Caco-2 (cell line): ENCODE measurements at regions not wholly inside any gene's neighbourhood (a gene's known extent, or its start where the extent isn't known, plus 50 kb on each side); places are given as distances from the start of the nearest gene placed in this dataset.

ENCODE experiments used
- BruUV-seq: library from RNA; stranded (reverse); fragments of 400-500 nt; replicated peaks from 2 replicates; lab custom pipeline; 2021; lab: Mats Ljungman, UMichigan
- CTCF ChIA-PET: fragments of 300-600 bp; sonication (Branson Sonifier 250); formaldehyde crosslinking; loops from one replicate; lab custom pipeline; 2022; ENCODE audit warnings: antibody characterized with exemption; lab: Charles Lee
- POLR2A ChIA-PET: fragments of 300-600 bp; sonication (Branson Sonifier 250); formaldehyde crosslinking; loops from one replicate; lab custom pipeline; 2022; ENCODE audit warnings: antibody characterized with exemption; lab: Charles Lee
- DNase-seq, 2 experiments: peaks; one replicate each; pipeline versions ENCODE4 v3.0.0 to v3.0.0-alpha.2; 2020 to 2022
- H3K27me3 ChIP-seq: replicated peaks from 2 replicates; pipeline ENCODE4 v1.6.0; 2011; ENCODE audit warnings: low read length; ENCODE audit not compliant: control insufficient read depth, insufficient read depth
- H3K36me3 ChIP-seq: 2 replicates; pipeline ENCODE4 v1.5.1; 2011; ENCODE audit warnings: low read length; ENCODE audit not compliant: control insufficient read depth, insufficient read depth
- H3K4me1 ChIP-seq: fragments of 250-450 bp; sonication (Bioruptor Pico); 2 replicates; pipeline ENCODE4 v1.5.1; 2020; ENCODE audit warnings: mild to moderate bottlenecking
- H3K4me3 ChIP-seq: 2 replicates; pipeline ENCODE4 v1.5.1; 2011; ENCODE audit warnings: low read depth, mild to moderate bottlenecking, control low read depth, low read length
- H3K9me3 ChIP-seq: fragments of 250-450 bp; sonication (Bioruptor Pico); 2 replicates; pipeline ENCODE4 v1.5.1; 2020; ENCODE audit warnings: mild to moderate bottlenecking, moderate library complexity
- H3K27ac Mint-ChIP-seq: one replicate; pipeline ENCODE4 v1.8.0; 2022; ENCODE audit warnings: mixed read lengths; ENCODE audit not compliant: unreplicated experiment
- H3K27me3 Mint-ChIP-seq: one replicate; pipeline ENCODE4 v1.8.0; 2022; ENCODE audit warnings: mixed read lengths; ENCODE audit not compliant: insufficient read depth, unreplicated experiment
- H3K36me3 Mint-ChIP-seq: one replicate; pipeline ENCODE4 v1.8.0; 2022; ENCODE audit warnings: mild to moderate bottlenecking, mixed read lengths; ENCODE audit not compliant: insufficient read depth, unreplicated experiment
- H3K4me1 Mint-ChIP-seq: one replicate; pipeline ENCODE4 v1.8.0; 2022; ENCODE audit warnings: low read depth, mixed read lengths; ENCODE audit not compliant: unreplicated experiment
- H3K4me3 Mint-ChIP-seq: one replicate; pipeline ENCODE4 v1.8.0; 2022; ENCODE audit warnings: mild to moderate bottlenecking, moderate library complexity, mixed read lengths; ENCODE audit not compliant: unreplicated experiment
- H3K9me3 Mint-ChIP-seq: one replicate; pipeline ENCODE4 v1.8.0; 2022; ENCODE audit warnings: mixed read lengths; ENCODE audit not compliant: unreplicated experiment
- CTCF ChIP-seq, 2 experiments: fragments of 200-600 bp in 1 of 2; IDR thresholded peaks; 1 replicate in 1 of 2; 2 replicates in 1 of 2; pipeline versions ENCODE4 v1.5.1 to v1.8.0; 2011 to 2022; ENCODE audit warnings: antibody characterized with exemption in 1 of 2, control low read depth in 1 of 2, inconsistent platforms in 1 of 2, low read depth in 1 of 2, low read length in 1 of 2, mild to moderate bottlenecking in 1 of 2, moderate library complexity in 1 of 2; ENCODE audit not compliant: insufficient read depth in 1 of 2, severe bottlenecking in 1 of 2, unreplicated experiment in 1 of 2
- intact Hi-C: fragments of 100-400 bp; cut with micrococcal nuclease; formaldehyde crosslinking; loops from one replicate; pipeline ENCODE4 v1.10.0; 2022; ENCODE audit not compliant: unreplicated experiment

DNA sequence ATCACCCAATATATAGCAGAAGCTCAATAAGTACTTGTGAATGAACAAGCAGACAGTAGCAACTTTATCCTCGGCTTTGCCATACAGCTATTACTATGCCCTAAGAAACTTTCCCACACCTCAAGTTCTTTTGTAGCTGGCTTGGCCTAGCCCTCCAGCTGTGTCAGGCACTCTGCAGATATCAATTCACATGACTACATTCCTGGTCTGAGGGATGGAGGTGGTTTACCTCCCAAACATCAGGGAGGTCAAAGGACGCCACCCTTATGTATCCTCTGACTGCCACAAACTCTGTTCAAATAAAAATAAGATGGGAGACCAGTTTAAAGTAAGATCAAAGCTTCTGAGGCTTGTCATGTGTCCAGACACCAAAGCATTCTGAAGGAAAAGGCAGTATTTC lies 416.3 kb downstream of the PIK3R1 start:
- Histone ChIP-seq H3K4me1 (no peaks in the 10 kb centered on the region; the same call in 1 of the 2 replicates), H3K4me3 (no peak overlapping the region), H3K9me3 (no peaks in the 10 kb centered on the region), H3K27me3 (no peaks in the 10 kb centered on the region), H3K36me3 (no peaks in the 10 kb centered on the region)
- no peak overlapping the region for H3K4me3 Mint-ChIP-seq
- peak; percentile 49 to 51 for DNase-seq
- ChIA-PET CTCF (interaction anchor here (0.8 kb wide), 1 partner anchor 252 kb away, joined by 3 read pairs; no protein-coding TSS in a partner anchor), POLR2A (no interaction called here)
- H3K36me3 Mint-ChIP-seq: no peaks in the 10 kb centered on the region
- peaks cover 10% of the 10 kb centered on the region for H3K4me1 Mint-ChIP-seq
- H3K27me3 Mint-ChIP-seq: no peaks in the 10 kb centered on the region
- BruUV-seq: no TSS peak
- H3K9me3 Mint-ChIP-seq: no peaks in the 10 kb centered on the region
- intact Hi-C loops: no loop called here
- no peak for TF ChIP-seq CTCF (IDR thresholded peaks at IDR 0.05; ENCODE audit: insufficient read depth in 1 of 2, low read depth in 1 of 2, low read length in 1 of 2, severe bottlenecking in 1 of 2, unreplicated experiment in 1 of 2)
- peak overlapping the region; percentile 32 for H3K27ac Mint-ChIP-seq

- H3K4me1 Mint-ChIP-seq: no peaks in the 10 kb centered on the region
- CTCF ChIA-PET: no interaction called here
- H3K36me3 ChIP-seq: no peaks in the 10 kb centered on the region
- POLR2A ChIA-PET: no interaction called here
- H3K27ac Mint-ChIP-seq: no peak overlapping the region
- no peaks in the 10 kb centered on the region for H3K27me3 ChIP-seq
- H3K9me3 ChIP-seq: no peaks in the 10 kb centered on the region
- no peaks in the 10 kb centered on the region for H3K9me3 Mint-ChIP-seq
- peaks cover 5% of the 10 kb centered on the region for H3K27me3 Mint-ChIP-seq
- no peaks in the 10 kb centered on the region for H3K36me3 Mint-ChIP-seq
- intact Hi-C loops: no loop called here
- DNase-seq: no peak
- no peak overlapping the region for H3K4me3 Mint-ChIP-seq
- no TSS peak for BruUV-seq
- TF ChIP-seq CTCF (IDR thresholded peaks at IDR 0.05; ENCODE audit: insufficient read depth in 1 of 2, low read depth in 1 of 2, low read length in 1 of 2, severe bottlenecking in 1 of 2, unreplicated experiment in 1 of 2): no peak
- no peaks in the 10 kb centered on the region for H3K4me1 ChIP-seq
- H3K4me3 ChIP-seq: no peak overlapping the region
Observed at GRCh38 chr5:68641211-68641610, 425.7 kb downstream of the PIK3R1 start.

- no peaks in the 10 kb centered on the region for H3K36me3 ChIP-seq
- H3K4me3 Mint-ChIP-seq: no peak overlapping the region
- H3K27ac Mint-ChIP-seq: no peak overlapping the region
Observed at GRCh38 chr5:68643064-68643463, 427.5 kb downstream of the PIK3R1 start.

More at GRCh38 chr5:68643064-68643463, 427.5 kb downstream of the PIK3R1 start:
- no peak overlapping the region for H3K4me3 ChIP-seq
- Mint-ChIP-seq H3K27me3 (peaks cover 5% of the 10 kb centered on the region), H3K36me3 (no peaks in the 10 kb centered on the region), H3K9me3 (no peaks in the 10 kb centered on the region), H3K4me1 (peaks cover 4% of the 10 kb centered on the region)
- ChIA-PET CTCF (no interaction called here), POLR2A (no interaction called here)
- no peak for TF ChIP-seq CTCF (IDR thresholded peaks at IDR 0.05; ENCODE audit: insufficient read depth in 1 of 2, low read depth in 1 of 2, low read length in 1 of 2, severe bottlenecking in 1 of 2, unreplicated experiment in 1 of 2)
- no peak for DNase-seq
- H3K27me3 ChIP-seq: no peaks in the 10 kb centered on the region
- intact Hi-C loops: no loop called here
- BruUV-seq: no TSS peak
- H3K4me1 ChIP-seq: no peaks in the 10 kb centered on the region
- no peaks in the 10 kb centered on the region for H3K9me3 ChIP-seq
